SK-N-MC (cell line): ENCODE measurements at regions not wholly inside any gene's neighbourhood (a gene's known extent, or its start where the extent isn't known, plus 50 kb on each side); places are given as distances from the start of the nearest gene placed in this dataset.

ENCODE experiments used
- EZH2 ChIP-seq: fragments of 200-600 bp; sonication (generic); IDR thresholded peaks from one replicate; pipeline ENCODE4 v1.6.1; 2017; ENCODE audit warnings: antibody characterized with exemption
- FOXP2 ChIP-seq: optimal IDR thresholded peaks from 2 replicates; pipeline ENCODE3; 2011; ENCODE audit warnings: mild to moderate bottlenecking, moderate library complexity; ENCODE audit not compliant: insufficient read depth; ENCODE audit errors: extremely low read length, control extremely low read depth
- POLR2AphosphoS5 ChIP-seq: IDR thresholded peaks from 2 replicates; pipeline ENCODE4 v1.6.1; 2012; ENCODE audit warnings: mild to moderate bottlenecking, low read depth, low read length, borderline replicate concordance

GRCh38 chr14:94682061-94682516 is 69.9 kb downstream of the SERPINA3 start:
- TF ChIP-seq EZH2 (no peak), POLR2AphosphoS5 (no peak), FOXP2 (no peak)
